Activated T-cell treated with anti-CD3 and anti-CD28 coated beads, Interleukin-2, amount 50 U/mL, for 4 hours (primary cell): ENCODE measurements at regions not wholly inside any gene's neighbourhood (a gene's known extent, or its start where the extent isn't known, plus 50 kb on each side); places are given as distances from the start of the nearest gene placed in this dataset.

Experiments
- ATAC-seq, 2 donors: fragments of 200-7000 bp; cut with Tn5 transposase; one replicate each; pipeline ENCODE4 v1.10.0; 2021
- DNase-seq: peaks from one replicate; pipeline ENCODE4 v3.0.0-alpha.2; 2020
- H3K27me3 Mint-ChIP-seq: one replicate; pipeline ENCODE4 v1.8.0; 2021; ENCODE audit warnings: low read depth, mixed read lengths
- H3K36me3 Mint-ChIP-seq: one replicate; pipeline ENCODE4 v1.8.0; 2022; ENCODE audit warnings: mixed read lengths; ENCODE audit not compliant: insufficient read depth
- H3K4me1 Mint-ChIP-seq: one replicate; pipeline ENCODE4 v1.8.0; 2021; ENCODE audit warnings: low read depth, mixed read lengths
- H3K4me3 Mint-ChIP-seq: one replicate; pipeline ENCODE4 v1.8.0; 2021; ENCODE audit warnings: mild to moderate bottlenecking, moderate library complexity, mixed read lengths
- H3K9me3 Mint-ChIP-seq: one replicate; pipeline ENCODE4 v1.8.0; 2021; ENCODE audit warnings: mixed read lengths

GRCh38 chr22:27136596-27136995 is 479.2 kb downstream of the MIAT start:
- DNase-seq (no peak), ATAC-seq (no peak)
- Mint-ChIP-seq H3K36me3 (no peaks in the 10 kb centered on the region), H3K4me1 (no peaks in the 10 kb centered on the region), H3K9me3 (peaks cover 7% of the 10 kb centered on the region), H3K27me3 (peaks cover 6% of the 10 kb centered on the region), H3K4me3 (no peak overlapping the region)

- Mint-ChIP-seq H3K27me3 (peaks cover 6% of the 10 kb centered on the region), H3K4me1 (no peaks in the 10 kb centered on the region), H3K36me3 (no peaks in the 10 kb centered on the region), H3K4me3 (no peak overlapping the region), H3K9me3 (peaks cover 7% of the 10 kb centered on the region)
- ATAC-seq: no peak
- no peak for DNase-seq
Observed at GRCh38 chr22:27137871-27138337, 480.5 kb downstream of the MIAT start.

DNA sequence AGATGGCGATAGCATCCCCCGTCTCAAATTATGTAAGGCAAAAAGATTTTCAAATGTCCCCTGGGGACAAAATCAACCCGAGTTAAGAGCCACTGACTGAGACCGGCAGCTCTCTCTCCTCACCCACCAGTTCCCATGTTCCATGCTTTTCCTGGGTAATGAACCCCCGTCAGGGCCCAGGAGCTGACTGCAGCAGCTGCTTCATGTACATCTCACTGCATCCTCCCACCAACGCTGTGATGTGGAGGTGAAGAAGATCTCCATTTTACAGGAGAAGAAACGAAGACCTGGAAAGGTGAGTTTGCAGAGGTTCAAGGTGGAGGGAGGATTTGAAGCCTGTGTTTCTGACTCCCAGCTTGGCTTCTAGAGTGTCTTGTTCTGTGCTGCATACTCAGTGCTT is 481.1 kb downstream of the MIAT start:
- no peaks in the 10 kb centered on the region for H3K36me3 Mint-ChIP-seq
- ATAC-seq (no peak), DNase-seq (no peak)
- no peak overlapping the region for H3K4me3 Mint-ChIP-seq
- peaks cover 6% of the 10 kb centered on the region for H3K27me3 Mint-ChIP-seq
- peaks cover 7% of the 10 kb centered on the region for H3K9me3 Mint-ChIP-seq
- no peaks in the 10 kb centered on the region for H3K4me1 Mint-ChIP-seq

GRCh38 chr22:27139935-27140511 is 482.6 kb downstream of the MIAT start:
- H3K36me3 Mint-ChIP-seq: no peaks in the 10 kb centered on the region
- no peak for ATAC-seq

DNA sequence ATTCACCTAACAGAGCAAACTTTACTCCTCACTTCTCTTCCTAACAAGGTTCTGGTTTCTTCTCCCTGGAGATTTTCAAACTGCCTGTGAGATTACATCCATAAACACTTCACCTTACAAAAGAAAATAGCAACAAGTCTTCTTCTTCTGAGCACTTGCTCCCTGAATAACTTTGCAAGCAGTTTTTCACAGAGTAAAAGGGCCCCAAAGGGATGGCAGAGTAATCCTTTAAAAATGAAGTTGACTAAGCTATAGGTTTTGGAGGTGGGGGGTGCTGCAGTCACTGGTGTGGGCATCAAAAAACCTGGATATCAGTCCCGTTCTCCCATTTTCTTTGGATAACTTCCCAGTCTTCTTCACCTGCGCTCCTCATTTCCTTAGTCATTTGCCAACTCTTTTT is 484.9 kb downstream of the MIAT start:
- DNase-seq (no peak), ATAC-seq (no peak)
- Mint-ChIP-seq H3K27me3 (peaks cover 5% of the 10 kb centered on the region), H3K36me3 (no peaks in the 10 kb centered on the region), H3K4me1 (no peaks in the 10 kb centered on the region), H3K4me3 (no peak overlapping the region), H3K9me3 (no peaks in the 10 kb centered on the region)

More at GRCh38 chr22:27139935-27140511, 482.6 kb downstream of the MIAT start:
- H3K9me3 Mint-ChIP-seq: peaks cover 7% of the 10 kb centered on the region
- DNase-seq: no peak
- no peaks in the 10 kb centered on the region for H3K4me1 Mint-ChIP-seq
- no peak overlapping the region for H3K4me3 Mint-ChIP-seq
- H3K27me3 Mint-ChIP-seq: no peaks in the 10 kb centered on the region

DNA sequence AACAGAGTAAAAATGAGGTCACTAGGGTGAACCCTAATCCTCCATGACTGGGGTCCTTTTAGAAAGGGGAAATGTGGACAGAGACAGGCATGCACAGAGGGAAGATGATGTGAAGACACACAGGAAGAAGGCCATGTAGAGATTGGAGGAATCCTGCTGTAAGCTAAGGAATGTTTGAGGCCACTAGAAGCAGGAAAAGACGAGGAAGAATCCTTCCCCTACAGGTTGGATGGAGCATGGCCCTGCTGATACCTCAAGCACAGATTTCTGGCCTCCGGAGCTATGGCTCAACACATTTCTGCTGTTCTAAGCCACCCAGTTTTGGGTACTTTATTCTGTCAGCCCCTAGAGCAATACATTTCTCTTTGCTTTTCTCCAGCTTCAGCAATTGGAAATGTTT is 486.9 kb downstream of the MIAT start:
- no peak for DNase-seq
- Mint-ChIP-seq H3K4me1 (no peaks in the 10 kb centered on the region), H3K9me3 (peaks cover 5% of the 10 kb centered on the region), H3K4me3 (no peak overlapping the region), H3K27me3 (peaks cover 12% of the 10 kb centered on the region), H3K36me3 (no peaks in the 10 kb centered on the region)
- ATAC-seq: no peak

DNA sequence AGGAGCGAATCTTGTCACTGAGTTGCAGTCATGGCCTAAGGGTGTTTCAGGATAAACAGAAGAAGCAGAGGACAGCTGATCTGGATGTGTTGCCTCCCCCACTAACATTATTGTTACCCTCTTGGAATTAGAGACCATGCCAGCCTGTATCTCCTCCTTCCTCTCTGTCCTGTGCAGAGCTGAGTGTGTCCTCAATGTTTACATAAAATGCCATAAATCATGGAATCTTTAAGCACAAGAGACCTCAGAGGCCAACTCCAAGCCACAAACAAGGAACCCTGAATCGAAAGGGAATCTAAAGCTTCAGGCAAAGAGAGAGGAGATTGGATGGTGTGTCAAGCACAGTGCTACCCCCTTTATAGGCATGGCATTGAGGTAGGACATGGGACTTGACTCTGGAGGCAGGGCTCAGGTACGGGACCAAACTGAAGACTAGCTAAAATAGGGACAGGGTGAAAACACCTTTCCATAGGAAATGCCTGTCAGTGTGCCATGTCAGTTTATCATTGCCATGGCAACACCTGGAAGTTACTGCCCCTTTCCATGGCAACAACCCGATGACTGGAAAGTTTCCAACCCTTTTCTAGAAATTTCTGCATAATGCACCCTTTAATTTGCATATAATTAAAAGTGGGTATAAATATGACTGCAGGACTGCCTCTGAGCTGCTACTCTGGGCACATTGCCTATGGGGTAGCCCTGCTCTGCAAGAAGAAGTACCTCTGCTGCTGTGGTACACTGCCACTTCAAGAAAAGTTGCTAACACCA is 489.7 kb downstream of the MIAT start:
- Mint-ChIP-seq H3K36me3 (no peaks in the 10 kb centered on the region), H3K4me3 (no peak overlapping the region), H3K4me1 (peaks cover 3% of the 10 kb centered on the region), H3K9me3 (peaks cover 5% of the 10 kb centered on the region), H3K27me3 (peaks cover 23% of the 10 kb centered on the region)
- ATAC-seq (no peak), DNase-seq (no peak)

GRCh38 chr22:27148055-27148454 is 490.7 kb downstream of the MIAT start:
- H3K36me3 Mint-ChIP-seq: no peaks in the 10 kb centered on the region
- peaks cover 5% of the 10 kb centered on the region for H3K9me3 Mint-ChIP-seq
- ATAC-seq (no peak), DNase-seq (no peak)
- H3K4me1 Mint-ChIP-seq: peaks cover 3% of the 10 kb centered on the region
- no peak overlapping the region for H3K4me3 Mint-ChIP-seq
- H3K27me3 Mint-ChIP-seq: peaks cover 29% of the 10 kb centered on the region

- no peak overlapping the region for H3K4me3 Mint-ChIP-seq
Observed at GRCh38 chr22:27148886-27149470, 491.6 kb downstream of the MIAT start.

GRCh38 chr22:27149921-27150543 is 492.6 kb downstream of the MIAT start:
- DNase-seq (no peak), ATAC-seq (no peak)
- H3K27me3 Mint-ChIP-seq: peaks cover 34% of the 10 kb centered on the region
- peaks cover 3% of the 10 kb centered on the region for H3K4me1 Mint-ChIP-seq
- no peaks in the 10 kb centered on the region for H3K36me3 Mint-ChIP-seq
- peaks cover 5% of the 10 kb centered on the region for H3K9me3 Mint-ChIP-seq
- H3K4me3 Mint-ChIP-seq: no peak overlapping the region

More at GRCh38 chr22:27148886-27149470, 491.6 kb downstream of the MIAT start:
- Mint-ChIP-seq H3K4me1 (peaks cover 3% of the 10 kb centered on the region), H3K9me3 (peaks cover 5% of the 10 kb centered on the region), H3K27me3 (peaks cover 31% of the 10 kb centered on the region), H3K36me3 (no peaks in the 10 kb centered on the region)
- DNase-seq: no peak
- no peak for ATAC-seq

GRCh38 chr22:27150544-27150941 is 493.2 kb downstream of the MIAT start:
- Mint-ChIP-seq H3K4me1 (peaks cover 3% of the 10 kb centered on the region), H3K36me3 (no peaks in the 10 kb centered on the region), H3K9me3 (peaks cover 5% of the 10 kb centered on the region), H3K4me3 (no peak overlapping the region), H3K27me3 (peaks cover 34% of the 10 kb centered on the region)
- DNase-seq: no peak
- no peak for ATAC-seq

DNA sequence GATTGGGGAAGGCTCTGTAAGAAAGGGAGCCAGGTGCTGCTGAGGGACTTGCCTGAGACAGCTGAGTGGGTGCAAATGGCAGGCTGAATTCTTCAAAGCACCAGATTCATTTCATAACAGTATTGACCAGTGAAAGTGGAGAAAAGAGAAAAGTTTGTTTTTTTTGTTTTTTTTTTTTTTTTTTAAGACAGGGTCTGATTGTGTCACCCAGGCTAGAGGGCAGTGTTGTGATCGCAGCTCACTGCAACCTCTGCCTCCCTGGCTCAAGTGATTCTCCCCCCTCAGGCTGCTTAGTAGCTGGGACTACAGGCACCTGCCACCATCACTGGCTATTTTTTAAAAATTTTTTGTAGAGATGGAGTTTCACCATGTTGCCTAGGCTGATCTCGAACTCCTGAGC is 494.0 kb downstream of the MIAT start:
- DNase-seq: no peak
- Mint-ChIP-seq H3K36me3 (no peaks in the 10 kb centered on the region), H3K4me3 (no peak overlapping the region), H3K4me1 (peaks cover 3% of the 10 kb centered on the region), H3K27me3 (peaks cover 37% of the 10 kb centered on the region), H3K9me3 (peaks cover 5% of the 10 kb centered on the region)
- no peak for ATAC-seq

GRCh38 chr22:27152033-27152432 is 494.6 kb downstream of the MIAT start:
- H3K9me3 Mint-ChIP-seq: peaks cover 5% of the 10 kb centered on the region
- H3K4me3 Mint-ChIP-seq: no peak overlapping the region
- DNase-seq: no peak
- peaks cover 35% of the 10 kb centered on the region for H3K27me3 Mint-ChIP-seq
- no peak for ATAC-seq
- H3K4me1 Mint-ChIP-seq: peaks cover 3% of the 10 kb centered on the region
- H3K36me3 Mint-ChIP-seq: no peaks in the 10 kb centered on the region

DNA sequence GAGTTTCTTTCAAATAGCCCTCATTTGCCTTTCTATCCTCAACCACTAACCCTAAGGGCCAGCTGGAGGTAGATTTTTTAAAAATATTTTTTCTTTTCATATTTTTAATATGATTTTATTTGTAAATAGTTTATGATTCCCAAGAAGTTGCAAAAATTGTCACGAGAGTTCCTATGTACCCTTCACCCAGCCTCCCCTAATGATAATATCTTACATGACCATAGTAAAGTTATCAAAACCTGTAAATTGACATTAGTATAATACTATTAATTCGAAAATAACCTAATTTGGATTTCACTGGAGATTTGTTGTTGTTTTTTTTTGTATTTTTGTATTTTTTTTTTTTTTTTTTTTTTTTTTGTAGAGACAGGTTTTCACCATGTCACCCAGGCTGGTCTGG is 495.5 kb downstream of the MIAT start:
- Mint-ChIP-seq H3K9me3 (peaks cover 5% of the 10 kb centered on the region), H3K4me1 (peaks cover 3% of the 10 kb centered on the region), H3K27me3 (peaks cover 36% of the 10 kb centered on the region)

More for the DNA sequence above, 495.5 kb downstream of the MIAT start:
- H3K4me3 Mint-ChIP-seq: no peak overlapping the region
- DNase-seq (no peak), ATAC-seq (no peak)
- no peaks in the 10 kb centered on the region for H3K36me3 Mint-ChIP-seq
